PC-9 (cell line): ENCODE measurements at regions not wholly inside any gene's neighbourhood (a gene's known extent, or its start where the extent isn't known, plus 50 kb on each side); places are given as distances from the start of the nearest gene placed in this dataset.

Experiments used
- CTCF ChIP-seq: fragments of 200-600 bp; sonication (generic); conservative IDR thresholded peaks from 2 replicates; pipeline ENCODE4 v1.6.1; 2017; ENCODE audit warnings: mixed run types, antibody characterized with exemption, mild to moderate bottlenecking, moderate library complexity
- EZH2 ChIP-seq: fragments of 200-600 bp; sonication (generic); IDR thresholded peaks from 2 replicates; pipeline ENCODE4 v1.8.0; 2017; ENCODE audit warnings: antibody characterized with exemption, low read depth

- TF ChIP-seq CTCF (no peak), EZH2 (no peak)
These were observed 231.7 kb upstream of the GATB start for GRCh38 chr4:151992332-151993154.
